Endothelial cell of umbilical vein (primary cell): ENCODE measurements at regions not wholly inside any gene's neighbourhood (a gene's known extent, or its start where the extent isn't known, plus 50 kb on each side); places are given as distances from the start of the nearest gene placed in this dataset.

Experiments used
- BruUV-seq: library from RNA; stranded (reverse); fragments of 400-500 nt; replicated peaks from 2 replicates; lab custom pipeline; 2021; lab: Mats Ljungman, UMichigan
- CTCF ChIA-PET: fragments of 300-600, 350-600 bp; sonication (Branson Sonifier 250); formaldehyde crosslinking; loops from one replicate; lab custom pipeline; 2021; ENCODE audit warnings: antibody characterized with exemption, inconsistent platforms; lab: Charles Lee
- POLR2A ChIA-PET: fragments of 300-600, 350-600 bp; sonication (Branson Sonifier 250); formaldehyde crosslinking; loops from one replicate; lab custom pipeline; 2021; ENCODE audit warnings: antibody characterized with exemption, inconsistent platforms; lab: Charles Lee
- DNase-seq: peaks from one replicate; pipeline ENCODE4 v3.0.0-alpha.2; 2011; ENCODE audit warnings: low read depth, low spot score
- FAIRE-seq: peaks from 2 replicates; lab custom pipeline; 2011; peaks lifted over from hg19 to GRCh38; lab: Jason Lieb, UNC
- H2AFZ ChIP-seq: 2 replicates; pipeline ENCODE4 v1.6.0; 2012; ENCODE audit warnings: low read depth, low read length, control low read depth, inconsistent platforms
- H3K27ac ChIP-seq: 2 replicates; pipeline ENCODE4 v1.5.1; 2011; ENCODE audit warnings: low read depth, mild to moderate bottlenecking, control low read depth, low read length, moderate library complexity; ENCODE audit not compliant: insufficient read depth
- H3K27me3 ChIP-seq, 2 experiments: 2 replicates each; pipeline versions ENCODE4 v1.6.0 to v1.6.1; 2011; ENCODE audit warnings: low read length in 2 of 2, mixed read lengths in 1 of 2; ENCODE audit not compliant: control insufficient read depth in 2 of 2, insufficient read depth in 2 of 2
- H3K36me3 ChIP-seq, 2 experiments: 2 replicates in 1 of 2; 3 replicates in 1 of 2; pipeline ENCODE4 v1.5.1; 2011; ENCODE audit warnings: low read length in 2 of 2, mild to moderate bottlenecking in 1 of 2, moderate library complexity in 1 of 2; ENCODE audit not compliant: control insufficient read depth in 2 of 2, insufficient read depth in 2 of 2; ENCODE audit errors: extremely low read depth in 1 of 2
- H3K4me1 ChIP-seq: 3 replicates; pipeline ENCODE4 v1.5.1; 2011; ENCODE audit warnings: mild to moderate bottlenecking, low read length; ENCODE audit not compliant: control insufficient read depth, insufficient read depth; ENCODE audit errors: extremely low read depth
- H3K4me2 ChIP-seq: 2 replicates; pipeline ENCODE4 v1.6.1; 2011; ENCODE audit warnings: low read length, control low read depth, mixed read lengths; ENCODE audit not compliant: insufficient read depth
- H3K4me3 ChIP-seq, 3 experiments: fragments of 200-600 bp in 1 of 3; sonication (generic), shearing (Covaris generic) in 1 of 3; replicated peaks in 1 of 3; 2 replicates each; pipeline ENCODE4 v1.5.1; 2011 to 2016; ENCODE audit warnings: control low read depth in 3 of 3, low read length in 3 of 3, mild to moderate bottlenecking in 2 of 3, inconsistent platforms in 1 of 3, low read depth in 1 of 3, moderate library complexity in 1 of 3; ENCODE audit not compliant: insufficient read depth in 1 of 3
- H3K79me2 ChIP-seq: 2 replicates; pipeline ENCODE4 v1.6.0; 2012; ENCODE audit warnings: low read length, inconsistent platforms; ENCODE audit not compliant: control insufficient read depth, insufficient read depth
- H3K9ac ChIP-seq: replicated peaks from 2 replicates; pipeline ENCODE3; 2011; ENCODE audit warnings: low read length, control low read depth; ENCODE audit not compliant: insufficient read depth; ENCODE audit errors: extremely low read depth
- H3K9me1 ChIP-seq: replicated peaks from 3 replicates; pipeline ENCODE4 v1.6.0; 2011; ENCODE audit warnings: mild to moderate bottlenecking, low read length; ENCODE audit not compliant: control insufficient read depth, insufficient read depth; ENCODE audit errors: extremely low read depth
- H3K9me3 ChIP-seq: replicated peaks from 2 replicates; pipeline ENCODE4 v1.5.1; 2012; ENCODE audit warnings: low read length, inconsistent platforms; ENCODE audit not compliant: control insufficient read depth, insufficient read depth
- H4K20me1 ChIP-seq: replicated peaks from 2 replicates; pipeline ENCODE3; 2011; ENCODE audit warnings: mild to moderate bottlenecking, low read length; ENCODE audit not compliant: control insufficient read depth, insufficient read depth; ENCODE audit errors: extremely low read depth
- EZH2 ChIP-seq: IDR thresholded peaks from 2 replicates; pipeline ENCODE4 v1.6.1; 2012; ENCODE audit warnings: borderline replicate concordance, low read depth, mild to moderate bottlenecking, moderate library complexity, low read length, inconsistent platforms; ENCODE audit not compliant: severe bottlenecking
- FOS ChIP-seq: IDR thresholded peaks from 2 replicates; pipeline ENCODE4 v1.6.1; 2011; ENCODE audit warnings: mild to moderate bottlenecking, low read length, moderate library complexity, borderline replicate concordance; ENCODE audit not compliant: insufficient read depth
- GATA2 ChIP-seq: IDR thresholded peaks from 2 replicates; pipeline ENCODE4 v1.7.0; 2011; ENCODE audit warnings: low read depth, mild to moderate bottlenecking, moderate library complexity, mixed read lengths, low read length; ENCODE audit not compliant: insufficient read length, insufficient read depth
- JUN ChIP-seq: IDR thresholded peaks from 2 replicates; pipeline ENCODE4 v1.6.1; 2011; ENCODE audit warnings: borderline replicate concordance, low read depth; ENCODE audit not compliant: insufficient read length, insufficient read depth
- MYC ChIP-seq: IDR thresholded peaks from one replicate; pipeline ENCODE4 v1.6.1; 2011; ENCODE audit warnings: mild to moderate bottlenecking, low read depth, low read length
- POLR2A ChIP-seq: IDR thresholded peaks from 2 replicates; pipeline ENCODE4 v1.6.1; 2012; ENCODE audit warnings: low read depth, mild to moderate bottlenecking, control low read depth, low read length
- POLR2AphosphoS5 ChIP-seq: IDR thresholded peaks from 2 replicates; pipeline ENCODE4 v1.6.1; 2012; ENCODE audit warnings: low read depth, mild to moderate bottlenecking, control low read depth, low read length, moderate library complexity; ENCODE audit not compliant: insufficient read depth
- dilution Hi-C: fragments of 300-500 bp; cut with MboI; formaldehyde crosslinking; loops from one replicate; pipeline ENCODE4 v1.15.0; 2019; ENCODE audit warnings: low sequenced_read_pairs; ENCODE audit not compliant: extremely low pct_ligation_motif_present
- intact Hi-C: fragments of 100-400 bp; cut with micrococcal nuclease; formaldehyde crosslinking; loops from one replicate; pipeline ENCODE4 v1.10.0; 2022
- TF ChIP-seq, protein P1 (sequence below), 2 donors: IDR thresholded peaks; 1 replicate in 1 of 2; 2 replicates in 1 of 2; pipeline ENCODE4 v1.5.1; 2011; ENCODE audit warnings: low read length in 2 of 2, mild to moderate bottlenecking in 2 of 2, moderate library complexity in 2 of 2, control low read depth in 1 of 2, inconsistent platforms in 1 of 2, low read depth in 1 of 2; ENCODE audit not compliant: insufficient read depth in 1 of 2; ENCODE audit errors: extremely low read depth in 1 of 2
- TF ChIP-seq, protein P2 (sequence below): IDR thresholded peaks from 2 replicates; pipeline ENCODE4 v1.6.1; 2011; ENCODE audit not compliant: insufficient read depth, insufficient read length

DNA sequence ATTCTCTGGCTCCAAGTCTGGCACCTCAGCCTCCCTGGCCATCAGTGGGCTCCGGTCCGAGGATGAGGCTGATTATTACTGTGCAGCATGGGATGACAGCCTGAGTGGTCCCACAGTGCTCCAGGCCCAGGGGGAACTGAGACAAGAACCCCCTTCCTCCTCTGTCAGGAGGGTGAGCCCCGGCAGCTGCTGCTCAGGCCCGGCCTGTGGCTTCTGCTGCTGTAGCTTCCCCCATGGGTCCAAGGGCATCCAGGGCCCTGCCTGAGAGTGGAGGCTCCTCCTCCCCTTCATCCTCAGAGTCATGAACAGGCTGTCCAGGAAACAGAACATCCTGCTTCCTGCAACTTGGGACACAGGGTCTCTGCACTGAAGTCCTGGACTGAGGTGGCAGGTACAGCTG is 113.6 kb downstream of the VPREB1 start:
- Histone ChIP-seq H3K79me2 (no peaks in the 10 kb centered on the region), H3K27me3 (peaks cover 3 to 6% of the 10 kb centered on the region in 2 experiments), H3K4me1 (no peaks in the 10 kb centered on the region), H3K9ac (no peak overlapping the region), H3K9me3 (no peaks in the 10 kb centered on the region), H4K20me1 (no peaks in the 10 kb centered on the region), H3K4me2 (no peak overlapping the region), H3K4me3 (no peak overlapping the region), H3K27ac (no peak overlapping the region), H3K9me1 (no peaks in the 10 kb centered on the region), H3K36me3 (no peaks in the 10 kb centered on the region), H2AFZ (no peak overlapping the region)
- DNase-seq (no peak), FAIRE-seq (no peak)
- ChIA-PET POLR2A (no interaction called here), CTCF (interaction anchor here (1.1 to 1.2 kb wide), 2 partner anchors 10 to 15 kb away, joined by 3 read pairs; no protein-coding TSS in a partner anchor)
- intact Hi-C loops = no loop called here
- BruUV-seq = no TSS peak
- TF ChIP-seq POLR2AphosphoS5 (no peak), MYC (no peak), FOS (no peak), POLR2A (no peak), EZH2 (no peak)
- TF ChIP-seq, protein P1, sequence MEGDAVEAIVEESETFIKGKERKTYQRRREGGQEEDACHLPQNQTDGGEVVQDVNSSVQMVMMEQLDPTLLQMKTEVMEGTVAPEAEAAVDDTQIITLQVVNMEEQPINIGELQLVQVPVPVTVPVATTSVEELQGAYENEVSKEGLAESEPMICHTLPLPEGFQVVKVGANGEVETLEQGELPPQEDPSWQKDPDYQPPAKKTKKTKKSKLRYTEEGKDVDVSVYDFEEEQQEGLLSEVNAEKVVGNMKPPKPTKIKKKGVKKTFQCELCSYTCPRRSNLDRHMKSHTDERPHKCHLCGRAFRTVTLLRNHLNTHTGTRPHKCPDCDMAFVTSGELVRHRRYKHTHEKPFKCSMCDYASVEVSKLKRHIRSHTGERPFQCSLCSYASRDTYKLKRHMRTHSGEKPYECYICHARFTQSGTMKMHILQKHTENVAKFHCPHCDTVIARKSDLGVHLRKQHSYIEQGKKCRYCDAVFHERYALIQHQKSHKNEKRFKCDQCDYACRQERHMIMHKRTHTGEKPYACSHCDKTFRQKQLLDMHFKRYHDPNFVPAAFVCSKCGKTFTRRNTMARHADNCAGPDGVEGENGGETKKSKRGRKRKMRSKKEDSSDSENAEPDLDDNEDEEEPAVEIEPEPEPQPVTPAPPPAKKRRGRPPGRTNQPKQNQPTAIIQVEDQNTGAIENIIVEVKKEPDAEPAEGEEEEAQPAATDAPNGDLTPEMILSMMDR (IDR thresholded peaks at IDR 0.05; ENCODE audit: extremely low read depth in 1 of 2, insufficient read depth in 1 of 2, low read depth in 1 of 2, low read length in 2 of 2) = no peak
- dilution Hi-C loops = no loop called here

DNA sequence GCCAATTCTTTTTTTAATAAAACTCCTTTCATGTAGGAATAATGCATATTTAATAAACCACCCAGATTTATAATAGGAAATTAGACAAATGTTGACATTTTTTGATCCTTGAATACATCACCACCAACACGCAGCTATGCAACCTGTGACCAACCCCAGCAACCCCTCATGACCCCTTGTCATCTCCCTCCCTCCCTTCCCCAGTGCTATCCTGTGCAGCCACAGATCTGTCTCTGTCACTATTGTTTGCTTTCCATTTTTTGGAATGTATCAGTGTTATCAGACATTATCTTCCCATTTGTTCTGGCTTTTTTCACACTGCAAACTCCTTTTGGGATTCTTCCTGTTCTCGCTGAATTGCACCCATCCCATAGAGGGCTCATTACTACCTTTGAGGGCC is 114.1 kb downstream of the VPREB1 start:
- DNase-seq = no peak
- Histone ChIP-seq H3K4me3 (no peak overlapping the region), H4K20me1 (no peaks in the 10 kb centered on the region), H2AFZ (no peak overlapping the region), H3K4me2 (no peak overlapping the region), H3K9me3 (no peaks in the 10 kb centered on the region), H3K9me1 (no peaks in the 10 kb centered on the region), H3K36me3 (no peaks in the 10 kb centered on the region), H3K4me1 (no peaks in the 10 kb centered on the region), H3K27ac (no peak overlapping the region), H3K27me3 (peaks cover 6 to 8% of the 10 kb centered on the region in 2 experiments), H3K9ac (no peak overlapping the region), H3K79me2 (no peaks in the 10 kb centered on the region)
- intact Hi-C loops (no loop called here), dilution Hi-C loops (no loop called here)
- BruUV-seq = no TSS peak
- no peak for FAIRE-seq
- CTCF ChIA-PET = interaction anchor here (1.1 to 1.2 kb wide), 2 partner anchors 11 to 16 kb away, joined by 3 read pairs; no protein-coding TSS in a partner anchor
- POLR2A ChIA-PET = no interaction called here
- TF ChIP-seq POLR2A = no peak
- TF ChIP-seq GATA2 = no peak
- TF ChIP-seq MYC = no peak
- TF ChIP-seq FOS = no peak
- TF ChIP-seq, protein P2, sequence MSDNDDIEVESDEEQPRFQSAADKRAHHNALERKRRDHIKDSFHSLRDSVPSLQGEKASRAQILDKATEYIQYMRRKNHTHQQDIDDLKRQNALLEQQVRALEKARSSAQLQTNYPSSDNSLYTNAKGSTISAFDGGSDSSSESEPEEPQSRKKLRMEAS = no peak
- TF ChIP-seq, protein P1 (IDR thresholded peaks at IDR 0.05; ENCODE audit: extremely low read depth in 1 of 2, insufficient read depth in 1 of 2, low read depth in 1 of 2, low read length in 2 of 2) = no peak
- no peak for TF ChIP-seq JUN
- TF ChIP-seq POLR2AphosphoS5 = no peak
- no peak for TF ChIP-seq EZH2
